Epithelial cell of prostate (primary cell): ENCODE measurements at regions not wholly inside any gene's neighbourhood (a gene's known extent, or its start where the extent isn't known, plus 50 kb on each side); places are given as distances from the start of the nearest gene placed in this dataset.
"Not testable (repeated sequence)": the region's sequence is repeated elsewhere in the genome, so short reads cannot be mapped to it uniquely, and the experiment has no call there.

Experiments
- DNase-seq: peaks from one replicate; pipeline ENCODE4 v3.0.0-alpha.2; 2011; ENCODE audit warnings: low read depth, low spot score
- H3K27ac ChIP-seq: fragments of 450-650 bp; 2 replicates; pipeline ENCODE4 v1.5.1; 2017; ENCODE audit warnings: mild to moderate bottlenecking

- DNase-seq: no peak
- no peak overlapping the region for H3K27ac ChIP-seq
Observed at GRCh38 chr9:78698371-78698770, 401.4 kb downstream of the PSAT1 start.

- DNase-seq: peak; percentile 24
- H3K27ac ChIP-seq: not testable (repeated sequence)
Observed at GRCh38 chr9:78699217-78699616, 402.3 kb downstream of the PSAT1 start.

GRCh38 chr9:78704153-78704552 is 407.2 kb downstream of the PSAT1 start:
- not testable (repeated sequence) for H3K27ac ChIP-seq, DNase-seq

- no peak for DNase-seq
Observed at GRCh38 chr9:78707080-78707479, 410.2 kb downstream of the PSAT1 start.

GRCh38 chr9:78707481-78707991 is 410.6 kb downstream of the PSAT1 start:
- H3K27ac ChIP-seq: no peak overlapping the region
- no peak for DNase-seq

More at GRCh38 chr9:78707080-78707479, 410.2 kb downstream of the PSAT1 start:
- no peak overlapping the region for H3K27ac ChIP-seq

GRCh38 chr9:78712903-78713613 is 416.1 kb downstream of the PSAT1 start:
- no peak for DNase-seq
- H3K27ac ChIP-seq: no peak overlapping the region

- no peak overlapping the region for H3K27ac ChIP-seq
- no peak for DNase-seq
Observed at GRCh38 chr9:78713614-78714405, 416.9 kb downstream of the PSAT1 start.

GRCh38 chr9:78714576-78714975 is 417.7 kb downstream of the PSAT1 start:
- H3K27ac ChIP-seq: no peak overlapping the region
- DNase-seq: no peak

- DNase-seq, H3K27ac ChIP-seq: not testable (repeated sequence)
Observed at GRCh38 chr9:78719029-78719428, 422.1 kb downstream of the PSAT1 start.

- H3K27ac ChIP-seq: no peak overlapping the region
- no peak for DNase-seq
Observed at GRCh38 chr9:78724896-78725295, 428.0 kb downstream of the PSAT1 start.

GRCh38 chr9:78725503-78725902 is 428.6 kb downstream of the PSAT1 start:
- H3K27ac ChIP-seq: no peak overlapping the region
- DNase-seq: no peak

- DNase-seq: no peak
- H3K27ac ChIP-seq: no peak overlapping the region
Observed at GRCh38 chr9:78745331-78745730, 448.4 kb downstream of the PSAT1 start.

- no peak for DNase-seq
- H3K27ac ChIP-seq: no peak overlapping the region
Observed at GRCh38 chr9:78746010-78746409, 449.1 kb downstream of the PSAT1 start.

- DNase-seq: no peak
- no peak overlapping the region for H3K27ac ChIP-seq
Observed at GRCh38 chr9:78753039-78753438, 456.1 kb downstream of the PSAT1 start.

GRCh38 chr9:78756813-78757510 is 460.0 kb downstream of the PSAT1 start:
- DNase-seq: no peak

GRCh38 chr9:78763424-78763823 is 466.5 kb downstream of the PSAT1 start:
- H3K27ac ChIP-seq: no peak overlapping the region
- no peak for DNase-seq

More at GRCh38 chr9:78756813-78757510, 460.0 kb downstream of the PSAT1 start:
- H3K27ac ChIP-seq: no peak overlapping the region

- no peak for DNase-seq
- no peak overlapping the region for H3K27ac ChIP-seq
Observed at GRCh38 chr9:78765861-78766260, 468.9 kb downstream of the PSAT1 start.

- no peak for DNase-seq
- no peak overlapping the region for H3K27ac ChIP-seq
Observed at GRCh38 chr9:78767490-78767889, 470.6 kb downstream of the PSAT1 start.

GRCh38 chr9:78769690-78770089 is 472.8 kb downstream of the PSAT1 start:
- no peak overlapping the region for H3K27ac ChIP-seq
- DNase-seq: no peak

- H3K27ac ChIP-seq: no peak overlapping the region
Observed at GRCh38 chr9:78775211-78775610, 478.3 kb downstream of the PSAT1 start.

More at GRCh38 chr9:78775211-78775610, 478.3 kb downstream of the PSAT1 start:
- no peak for DNase-seq
